HG03439 (cell line): ENCODE measurements at regions not wholly inside any gene's neighbourhood (a gene's known extent, or its start where the extent isn't known, plus 50 kb on each side); places are given as distances from the start of the nearest gene placed in this dataset.
"Not testable (repeated sequence)": the region's sequence is repeated elsewhere in the genome, so short reads cannot be mapped to it uniquely, and the experiment has no call there.

ENCODE experiments used
- ATAC-seq: cut with Tn5 transposase; IDR thresholded peaks from one replicate; pipeline ENCODE4 v1.9.1; 2021; ENCODE audit warnings: mild to moderate bottlenecking, moderate library complexity; ENCODE audit not compliant: unreplicated experiment

DNA sequence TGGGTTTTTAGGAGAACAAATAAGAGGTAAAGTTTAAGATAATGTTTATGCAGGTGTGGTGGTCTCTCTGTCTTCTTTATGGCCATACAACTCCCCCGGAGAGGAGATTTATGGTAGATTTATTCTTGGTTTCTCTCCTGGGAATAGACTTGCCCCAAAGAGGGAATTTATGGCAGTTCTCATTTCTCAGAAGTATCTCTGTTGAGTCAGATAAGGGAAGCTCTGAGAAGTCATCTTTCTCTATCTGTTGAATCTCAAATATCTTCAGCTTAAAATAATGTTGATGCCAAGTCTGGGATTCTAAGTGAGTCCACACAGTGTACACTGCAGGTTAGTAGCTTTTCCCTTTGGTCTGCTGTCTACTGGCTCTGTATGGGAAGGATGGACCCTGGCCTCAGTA is 276.4 kb upstream of the PLET1 start:
- no peak for ATAC-seq

DNA sequence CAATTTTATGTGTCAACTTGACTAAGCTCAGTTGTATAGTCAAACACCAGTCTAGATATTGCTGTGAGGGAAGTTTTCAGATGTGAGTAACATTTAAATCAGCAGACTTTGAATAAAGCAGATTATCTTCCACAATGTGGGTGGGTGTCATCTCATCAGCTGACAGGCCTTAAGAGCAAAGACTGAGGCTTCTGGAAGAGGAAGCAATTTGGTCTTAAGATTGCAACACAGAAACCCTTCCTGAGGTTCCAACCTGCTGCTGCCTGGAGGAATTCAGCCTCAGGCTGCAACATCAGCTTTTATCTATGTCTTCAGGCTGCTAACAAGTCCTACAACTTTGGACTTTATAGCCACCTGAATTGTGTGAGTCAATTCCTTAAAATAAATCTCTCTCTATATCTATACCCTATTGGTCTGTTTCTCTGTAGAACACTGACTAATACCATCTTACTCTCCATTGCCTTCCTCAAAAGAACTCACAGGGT is 277.2 kb upstream of the PLET1 start:
- ATAC-seq: no peak

DNA sequence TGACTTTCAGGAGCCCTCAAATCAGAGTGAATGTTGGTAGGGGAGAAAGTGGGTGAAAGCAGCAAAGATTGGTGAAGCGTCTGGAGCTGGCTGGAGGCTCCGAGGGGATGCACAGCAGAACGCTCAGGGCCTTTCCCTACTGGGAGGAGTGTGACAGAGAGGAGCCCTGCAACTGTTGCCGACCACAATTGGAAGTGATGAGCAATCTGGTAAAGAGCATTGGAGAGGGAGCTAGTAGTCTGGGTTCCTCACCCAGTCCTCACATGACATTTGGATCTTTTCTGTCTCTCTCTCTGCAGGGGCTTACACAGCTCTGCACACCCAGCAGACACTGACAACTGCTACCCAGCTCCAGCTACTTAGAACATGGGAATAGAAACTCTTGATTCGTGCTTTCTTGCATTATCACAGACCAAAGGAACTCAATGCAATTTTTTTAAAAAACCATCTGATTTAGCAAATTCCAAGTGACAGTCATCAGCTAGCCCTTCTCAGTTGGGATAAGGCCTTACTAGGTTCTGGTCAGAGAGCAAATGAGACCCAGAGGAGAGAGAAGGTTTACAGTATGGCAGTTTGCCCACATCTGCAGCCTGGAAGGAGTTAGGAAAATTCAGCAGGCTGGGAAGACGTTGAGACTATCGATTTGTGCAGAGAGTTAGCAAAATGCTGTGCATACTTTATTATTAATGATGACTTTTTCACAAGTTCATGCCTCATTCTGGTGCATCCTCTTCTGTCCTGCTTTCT is 278.0 kb upstream of the PLET1 start:
- ATAC-seq: no peak

DNA sequence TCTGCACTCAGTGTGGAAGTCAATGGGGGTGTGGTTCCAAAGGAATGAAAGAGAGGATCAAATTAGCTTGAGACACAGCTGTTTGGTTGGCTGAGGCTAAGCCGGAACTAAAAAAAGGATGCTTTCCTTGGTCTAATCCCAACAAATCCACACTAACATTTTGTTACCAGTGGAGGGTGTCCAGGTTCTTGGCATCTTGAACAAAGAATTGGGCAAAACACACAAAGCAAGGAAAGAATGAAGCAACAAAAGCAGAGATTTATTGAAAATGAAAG is 278.6 kb upstream of the PLET1 start:
- ATAC-seq: not testable (repeated sequence)

DNA sequence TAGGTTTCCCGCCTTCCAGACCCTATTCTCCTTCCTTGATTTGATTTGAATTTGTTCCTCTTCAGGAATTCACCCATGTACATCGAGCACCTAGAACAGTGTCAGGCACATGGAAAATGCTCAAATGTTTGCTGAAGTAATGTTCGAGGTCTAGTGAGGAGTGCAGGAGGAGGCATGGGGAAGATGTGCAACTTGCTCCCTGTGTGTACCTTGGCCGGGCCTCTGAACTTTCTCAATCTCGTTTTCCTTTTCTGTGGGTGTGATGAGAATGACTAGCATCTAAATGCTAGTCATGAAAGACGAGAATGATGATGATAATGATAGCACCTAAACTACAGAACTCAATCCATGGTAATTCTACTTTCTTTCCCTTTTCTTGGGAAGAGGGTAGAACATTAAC is 279.1 kb upstream of the PLET1 start:
- no peak for ATAC-seq

DNA sequence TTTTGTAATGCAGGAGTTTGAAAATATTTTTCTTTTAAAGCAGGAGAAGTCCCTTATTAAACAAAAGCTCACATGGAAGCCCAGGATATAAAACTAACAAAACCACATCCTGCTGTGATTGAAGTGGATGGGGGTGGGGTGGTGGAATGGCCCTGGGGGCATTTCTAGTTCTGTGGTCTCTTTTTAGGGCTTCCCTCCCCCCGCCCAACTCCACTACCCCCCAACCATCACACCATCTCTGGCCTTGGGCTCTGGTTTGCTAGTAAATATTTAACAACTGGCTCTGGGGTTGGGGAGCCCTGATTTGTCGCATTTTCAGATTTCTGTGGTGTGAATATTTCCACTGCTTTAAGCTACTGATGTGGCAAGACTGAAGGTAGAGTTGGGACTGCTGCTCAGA is 279.6 kb upstream of the PLET1 start:
- no peak for ATAC-seq

DNA sequence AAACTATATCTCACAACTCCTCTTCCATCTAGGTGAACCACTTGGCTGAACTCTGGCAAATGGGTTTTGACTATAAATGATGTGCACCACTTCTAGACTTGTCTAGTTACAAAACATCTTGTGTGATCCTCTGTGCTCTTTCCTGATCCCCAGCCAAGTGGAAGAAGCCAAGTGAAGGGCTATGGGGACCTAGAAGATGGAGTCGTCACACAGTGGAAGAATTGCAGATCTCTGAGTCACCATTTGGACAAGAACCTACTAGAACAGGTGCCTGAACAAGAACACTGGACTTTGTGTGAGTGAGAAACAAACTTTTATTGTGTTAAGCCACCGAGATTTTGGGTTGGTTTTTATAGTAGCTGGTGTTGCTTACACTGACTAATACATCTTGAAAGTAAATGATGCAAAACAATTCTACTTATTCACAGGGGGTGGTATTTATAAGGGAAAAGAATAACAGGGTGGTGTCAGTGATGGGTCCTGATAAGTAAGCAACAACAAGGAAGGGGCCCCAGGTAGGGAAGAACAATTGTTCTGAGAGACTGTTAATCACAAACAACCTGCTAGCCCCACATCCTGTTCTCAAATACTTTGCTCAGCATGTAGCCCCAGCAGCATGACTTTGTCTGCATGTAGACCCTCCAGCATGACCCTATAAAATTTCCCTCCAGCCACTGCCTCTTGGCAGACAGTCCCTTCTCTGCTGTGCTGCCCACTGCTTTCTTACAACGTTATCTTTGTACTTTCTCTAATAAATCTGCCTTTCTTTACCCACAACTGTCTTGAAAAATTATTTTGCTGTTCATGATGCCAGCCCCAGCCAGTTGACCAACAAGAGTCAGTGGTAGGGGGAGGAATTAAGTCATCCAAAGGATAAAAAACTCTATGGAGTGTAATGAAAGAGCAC is 280.7 kb upstream of the PLET1 start:
- ATAC-seq: no peak

DNA sequence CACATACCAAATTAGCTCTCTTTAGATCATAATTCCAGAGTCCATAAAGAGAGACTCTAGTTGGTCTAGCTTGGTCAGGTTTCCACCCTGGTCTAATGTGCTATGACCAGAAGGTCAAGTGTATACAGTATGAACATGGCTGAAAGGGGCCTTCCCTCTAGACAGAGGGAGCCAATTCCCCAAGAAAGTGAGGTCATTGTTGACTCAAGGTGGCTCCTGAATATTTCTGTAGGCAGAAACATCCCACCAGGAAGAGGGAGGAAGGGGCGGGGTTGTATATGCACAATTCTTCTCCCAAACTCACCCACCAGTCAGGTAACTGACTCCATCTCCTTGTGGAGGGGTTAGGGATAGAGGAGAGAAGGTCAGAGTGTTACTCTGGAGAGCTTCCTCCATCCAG is 281.8 kb upstream of the PLET1 start:
- no peak for ATAC-seq

DNA sequence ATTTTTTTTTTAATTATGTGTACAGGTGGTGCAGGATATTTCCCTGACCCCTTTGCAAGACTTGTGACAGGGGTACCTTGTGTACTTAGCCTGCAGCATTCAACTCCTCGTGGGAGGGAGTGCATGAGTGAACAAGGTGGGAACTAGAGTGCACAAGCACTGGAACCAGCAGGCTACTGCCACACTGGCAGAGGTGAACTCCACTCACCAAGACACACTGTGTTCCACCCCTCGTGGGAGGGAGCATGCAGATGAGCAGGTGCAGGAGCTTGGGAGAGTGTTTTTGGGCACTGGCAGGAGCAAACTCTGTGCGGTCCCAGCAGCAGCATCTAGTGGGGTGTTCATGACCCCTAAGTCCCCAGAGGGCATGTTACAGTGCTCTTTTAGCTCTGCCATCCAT is 282.7 kb upstream of the PLET1 start:
- ATAC-seq: no peak

DNA sequence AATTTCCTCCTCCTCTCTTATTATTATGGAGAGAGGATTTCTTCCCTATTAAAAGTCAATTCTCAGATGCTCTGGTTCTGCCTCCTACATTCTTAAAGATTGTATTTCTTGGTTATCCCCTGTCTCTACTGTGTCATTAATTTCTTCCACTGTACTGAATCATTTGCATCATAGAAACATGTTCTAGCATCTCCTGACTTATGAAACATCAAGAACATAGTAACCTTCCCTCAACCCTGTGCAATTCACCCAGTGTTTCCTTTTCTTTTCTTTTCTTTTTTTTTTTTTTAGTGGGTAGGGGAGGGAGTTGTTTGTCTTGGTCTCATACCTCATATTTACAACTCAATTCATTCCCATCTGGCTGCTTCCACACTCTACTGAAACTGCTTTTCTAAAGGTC is 288.0 kb upstream of the PLET1 start:
- ATAC-seq: no peak

DNA sequence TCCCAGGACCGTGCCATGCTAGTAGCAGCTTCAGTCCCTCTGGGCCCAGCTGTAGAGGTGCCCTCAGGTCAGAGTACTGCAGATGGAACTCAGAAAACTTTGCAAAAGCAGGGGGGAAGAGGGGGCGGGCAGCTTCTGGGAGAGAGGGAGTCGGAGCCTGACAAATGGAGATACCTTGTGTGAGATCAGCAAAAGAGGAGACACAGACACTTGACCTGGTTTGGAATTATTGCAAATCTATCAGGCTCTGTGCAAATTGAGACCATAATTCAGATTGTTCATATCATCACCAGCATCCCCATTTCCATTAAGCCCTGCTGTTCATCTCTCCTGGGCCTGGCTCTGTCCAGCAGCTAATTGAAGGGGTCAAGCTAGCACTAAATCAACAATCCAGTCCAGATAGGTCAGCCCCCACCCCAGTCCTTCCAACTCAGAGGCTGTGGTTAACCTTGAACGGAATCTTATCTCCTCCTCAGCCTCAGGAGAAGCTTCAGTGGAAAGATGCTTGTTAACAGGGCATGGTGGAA is 292.6 kb upstream of the PLET1 start:
- ATAC-seq: no peak

DNA sequence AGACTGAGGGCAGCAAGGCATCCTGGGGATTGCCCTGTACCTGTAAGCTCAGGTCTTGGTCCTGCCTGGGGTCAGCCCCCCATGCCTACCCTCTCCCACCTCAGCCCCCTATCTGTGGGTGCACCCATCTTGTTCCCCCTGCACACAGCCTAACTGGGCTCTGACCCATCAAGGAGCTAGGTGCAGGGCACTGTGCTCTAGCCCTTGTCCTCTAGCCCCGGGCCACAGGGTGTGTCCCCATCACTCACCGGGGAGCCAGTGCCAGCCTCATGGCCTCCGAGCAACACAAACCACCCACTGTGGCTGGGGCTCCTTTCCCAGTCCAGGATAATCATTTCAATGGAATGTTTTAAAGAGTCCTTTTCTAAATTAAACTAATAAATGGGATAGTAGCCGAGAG is 293.9 kb upstream of the PLET1 start:
- ATAC-seq: no peak

DNA sequence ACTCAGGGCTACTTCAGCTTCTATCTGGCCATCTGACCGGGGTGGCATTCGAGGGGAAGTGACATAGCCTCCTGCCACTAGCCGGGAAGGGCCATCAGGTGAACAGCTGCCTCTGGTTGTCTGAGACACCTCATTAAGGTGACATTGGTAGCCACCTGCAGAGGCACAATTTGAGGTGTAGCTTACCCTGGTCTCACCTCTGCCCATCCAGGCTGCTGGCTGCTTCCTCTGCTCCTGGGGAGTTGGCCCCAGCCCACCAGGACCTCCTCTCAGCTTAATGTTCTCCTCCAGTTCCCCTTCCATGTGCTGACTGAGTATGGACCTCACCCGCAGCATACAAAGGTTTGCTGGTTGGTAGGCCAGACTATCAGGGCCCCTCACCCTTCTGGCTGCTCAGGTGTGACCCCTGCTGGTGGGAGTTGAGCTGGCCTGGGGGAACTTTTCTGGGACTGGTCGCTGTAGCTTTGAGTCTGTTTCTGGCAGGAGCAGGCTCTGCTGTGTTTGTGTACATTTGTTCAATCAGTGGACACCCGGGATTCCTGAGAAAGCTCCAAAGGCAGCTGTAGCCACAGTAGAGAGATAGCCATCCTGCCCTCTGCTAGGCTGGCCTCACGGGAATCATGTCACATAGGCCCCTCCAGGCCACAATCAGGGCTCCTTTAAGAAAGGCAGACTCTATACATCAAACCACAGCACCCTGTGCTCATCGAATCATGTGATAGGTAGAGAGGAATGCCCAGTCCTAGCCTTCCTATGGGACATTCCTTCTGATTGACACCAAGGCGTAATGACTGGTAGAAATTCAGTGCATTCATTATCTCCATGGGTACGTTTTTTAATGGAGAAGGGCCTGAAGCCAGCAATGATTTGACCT is 295.1 kb upstream of the PLET1 start:
- ATAC-seq: no peak

DNA sequence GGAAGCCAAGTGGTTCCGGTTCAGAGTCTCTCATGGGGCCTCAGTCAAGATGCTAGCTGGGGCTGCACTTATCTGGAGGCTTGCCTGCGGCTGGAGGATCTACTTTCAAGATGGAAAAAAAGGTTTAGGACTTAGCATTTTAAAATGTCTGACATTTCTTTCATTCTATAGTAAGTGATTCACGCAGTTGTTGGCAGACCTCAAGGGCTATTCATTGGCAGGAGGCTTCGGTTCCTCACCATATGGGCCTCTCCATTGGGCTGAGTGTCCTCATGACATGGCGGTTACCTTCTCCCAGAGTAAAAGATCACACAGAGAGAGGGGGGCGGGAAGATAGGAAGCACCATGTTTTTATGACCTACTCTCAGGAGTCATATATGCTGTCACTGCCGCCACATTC is 298.0 kb upstream of the PLET1 start:
- no peak for ATAC-seq

DNA sequence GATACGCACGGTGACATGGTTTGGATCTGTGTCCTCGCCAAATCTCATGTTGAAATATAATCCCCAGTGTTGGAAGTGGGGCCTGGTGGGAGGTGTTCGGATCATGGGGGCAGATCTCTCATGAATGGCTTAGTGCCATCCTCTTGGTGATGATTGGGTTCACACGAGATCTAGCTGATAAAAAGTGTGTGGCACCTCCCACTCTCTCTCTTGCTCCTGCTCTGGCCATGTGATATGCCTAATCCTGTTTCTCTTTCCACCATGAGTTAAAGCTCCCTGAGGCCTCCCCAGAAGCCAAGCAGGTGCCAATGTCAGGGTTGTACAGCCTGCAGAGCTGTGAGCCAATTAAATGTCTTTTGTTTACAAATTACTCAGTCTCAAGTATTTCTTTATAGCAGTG is 303.1 kb upstream of the PLET1 start:
- no peak for ATAC-seq

DNA sequence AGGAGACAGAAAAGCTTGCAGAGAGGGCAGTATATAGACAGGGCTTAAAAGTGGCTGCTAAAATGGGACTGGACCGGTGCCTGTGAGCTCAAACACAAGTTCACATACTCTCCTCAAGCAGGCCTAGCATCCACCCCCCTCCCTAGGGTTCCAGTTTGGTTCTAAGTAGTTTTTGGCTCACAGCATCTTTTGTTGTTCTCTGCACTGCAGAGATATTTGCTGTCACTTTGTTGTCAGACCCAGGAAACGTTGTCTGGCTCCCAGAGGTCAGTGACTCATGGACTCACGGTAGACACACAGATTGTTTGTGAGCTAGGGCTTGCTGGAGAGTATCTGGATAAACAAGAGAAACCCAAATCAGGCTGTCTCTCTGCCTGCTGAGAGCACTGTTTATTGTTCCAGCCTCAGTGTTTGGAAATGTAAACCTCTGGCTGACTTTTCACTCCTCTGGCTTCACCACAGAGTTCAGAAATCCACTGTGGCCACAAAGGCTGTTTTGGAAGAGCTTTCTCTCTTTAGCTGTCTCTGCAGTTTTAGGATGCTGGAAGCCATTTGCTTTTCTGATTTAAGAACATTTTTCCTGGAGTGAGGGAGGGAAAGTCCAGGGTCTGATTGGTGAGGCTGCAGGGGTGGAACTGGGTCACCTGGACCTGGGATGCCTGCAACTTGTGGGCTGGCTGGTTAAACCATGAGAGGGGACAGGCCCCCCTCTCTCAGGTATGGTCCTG is 303.7 kb upstream of the PLET1 start:
- no peak for ATAC-seq

DNA sequence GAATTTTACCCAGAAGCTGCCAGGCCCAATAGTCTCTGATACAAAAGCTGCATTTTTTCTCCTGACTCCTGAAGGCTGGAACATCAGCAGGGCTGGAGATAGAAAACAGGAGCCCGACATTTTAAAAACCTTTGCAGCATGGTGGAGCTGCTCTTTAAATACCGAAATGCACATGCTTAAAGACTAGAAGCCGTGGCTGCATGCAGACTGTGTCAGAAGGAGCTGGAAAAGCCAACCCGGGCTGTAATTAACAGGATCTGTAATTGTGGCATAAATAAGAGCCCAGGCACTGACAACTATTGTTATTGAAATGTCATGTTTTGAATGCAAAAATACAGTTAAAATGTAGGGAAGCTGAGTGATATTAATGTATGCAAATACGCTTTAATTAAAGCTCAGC is 304.9 kb upstream of the PLET1 start:
- ATAC-seq: no peak

DNA sequence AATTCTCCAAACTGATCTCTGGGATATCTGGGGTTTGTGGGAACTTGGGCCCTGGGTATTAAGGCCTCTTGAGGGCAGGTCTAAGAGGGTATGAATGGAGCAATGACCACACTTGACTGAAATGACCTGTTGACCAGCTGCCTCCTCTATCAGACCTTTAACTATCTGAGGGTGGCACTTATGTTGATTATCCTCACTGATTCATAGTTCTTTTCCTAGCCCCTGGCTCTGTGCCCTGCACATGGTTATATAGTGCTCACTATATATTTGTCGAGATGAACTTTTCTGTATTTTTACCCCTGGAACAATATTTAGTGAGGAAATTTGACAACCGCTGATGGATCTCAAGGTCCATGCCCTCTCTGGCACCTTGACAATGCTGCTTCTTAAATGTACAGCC is 305.5 kb upstream of the PLET1 start:
- ATAC-seq: no peak

DNA sequence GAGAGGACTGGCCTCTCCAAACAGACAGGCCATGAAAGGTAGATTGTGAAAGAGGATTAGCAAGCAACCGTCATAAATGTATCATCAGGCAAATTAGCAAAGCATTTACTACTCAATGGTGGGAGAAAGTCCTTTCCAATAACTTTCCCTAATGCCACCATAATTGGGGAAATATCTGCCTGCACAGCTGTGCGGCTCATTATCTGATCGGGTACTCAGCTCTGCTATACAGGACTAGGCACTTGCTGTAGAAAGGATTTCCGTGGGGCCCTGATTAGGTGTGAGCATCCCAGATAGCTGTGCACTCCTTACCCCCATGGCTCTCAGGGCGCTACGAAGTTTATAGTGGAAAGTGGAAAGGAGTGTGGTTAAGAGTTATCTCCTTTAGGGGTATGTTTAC is 309.7 kb upstream of the PLET1 start:
- ATAC-seq: no peak

DNA sequence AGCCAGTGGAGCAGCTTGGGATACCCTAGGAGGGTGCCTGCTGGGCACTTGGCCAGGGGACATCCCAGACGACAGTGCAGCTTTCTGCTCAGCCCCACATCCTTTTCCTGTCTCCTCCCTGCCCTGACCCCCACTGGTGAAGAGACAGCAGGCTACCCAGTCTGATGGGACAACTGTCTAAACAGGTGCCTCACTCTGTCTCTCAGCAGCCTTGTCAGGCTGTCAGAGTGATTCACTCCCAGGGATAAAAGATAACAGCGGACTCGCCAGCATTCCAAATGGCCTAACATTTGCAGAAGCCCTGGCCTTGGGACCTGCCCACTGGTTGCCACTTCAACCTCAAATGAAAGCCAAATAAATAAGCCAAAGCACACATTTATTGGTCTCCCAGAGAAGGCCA is 318.6 kb upstream of the PLET1 start:
- ATAC-seq: no peak

DNA sequence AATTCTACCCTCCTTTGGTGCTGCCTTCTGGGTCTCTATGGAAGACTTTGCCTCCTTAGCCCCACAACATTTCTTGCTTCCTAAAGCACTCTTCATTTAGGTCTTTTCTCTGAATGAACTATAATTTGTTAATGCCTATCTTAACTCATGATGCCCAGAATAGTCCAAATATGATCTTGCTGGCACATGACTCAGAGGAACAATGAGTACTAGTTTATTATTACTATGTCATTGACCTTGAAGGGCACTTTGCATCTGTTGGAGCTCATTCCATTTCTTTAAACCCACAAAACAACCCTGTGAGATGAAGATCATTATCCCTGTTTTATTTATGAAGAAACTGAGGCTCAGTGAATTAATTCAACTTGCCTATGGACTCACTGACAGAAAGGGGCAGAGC is 320.2 kb upstream of the PLET1 start:
- ATAC-seq: no peak
